Body of pancreas (tissue), 4 donors: ENCODE measurements at regions not wholly inside any gene's neighbourhood (a gene's known extent, or its start where the extent isn't known, plus 50 kb on each side); places are given as distances from the start of the nearest gene placed in this dataset.

ENCODE experiments used
- POLR2A ChIP-seq, 3 donors: fragments of 450-650 bp; IDR thresholded peaks; one replicate each; pipeline ENCODE4 v1.6.1; 2016; ENCODE audit warnings: antibody characterized with exemption in 3 of 3, mild to moderate bottlenecking in 2 of 3
- TF ChIP-seq, protein P1 (sequence below), 7 experiments: fragments of 450-650 bp in 4 of 7; fragments of 200-600 bp in 3 of 7; sonication (generic) in 3 of 7; IDR thresholded peaks; one replicate each; pipeline ENCODE4 v1.5.1; 2016 to 2019; ENCODE audit warnings: antibody characterized with exemption in 7 of 7

DNA sequence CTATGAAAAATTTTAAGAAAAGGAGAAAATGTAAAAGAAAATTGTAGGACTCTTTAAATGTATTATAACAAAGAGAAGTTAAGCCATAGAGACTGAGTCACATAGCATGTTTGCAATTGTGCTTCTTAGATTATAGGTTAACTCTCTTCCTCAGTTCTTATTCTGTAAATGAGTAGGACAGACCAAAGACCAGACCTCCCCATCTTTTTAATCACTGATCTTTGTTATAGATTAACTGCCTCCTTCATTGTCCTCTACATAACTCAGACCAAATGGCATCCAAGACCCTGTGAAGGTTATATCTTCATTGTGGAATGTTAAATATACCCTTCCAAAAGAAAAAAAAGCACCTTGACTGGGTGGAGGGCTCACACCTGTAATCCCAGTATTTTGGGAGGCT, 316.9 kb upstream of the LRRTM4 start:
- TF ChIP-seq, protein P1, sequence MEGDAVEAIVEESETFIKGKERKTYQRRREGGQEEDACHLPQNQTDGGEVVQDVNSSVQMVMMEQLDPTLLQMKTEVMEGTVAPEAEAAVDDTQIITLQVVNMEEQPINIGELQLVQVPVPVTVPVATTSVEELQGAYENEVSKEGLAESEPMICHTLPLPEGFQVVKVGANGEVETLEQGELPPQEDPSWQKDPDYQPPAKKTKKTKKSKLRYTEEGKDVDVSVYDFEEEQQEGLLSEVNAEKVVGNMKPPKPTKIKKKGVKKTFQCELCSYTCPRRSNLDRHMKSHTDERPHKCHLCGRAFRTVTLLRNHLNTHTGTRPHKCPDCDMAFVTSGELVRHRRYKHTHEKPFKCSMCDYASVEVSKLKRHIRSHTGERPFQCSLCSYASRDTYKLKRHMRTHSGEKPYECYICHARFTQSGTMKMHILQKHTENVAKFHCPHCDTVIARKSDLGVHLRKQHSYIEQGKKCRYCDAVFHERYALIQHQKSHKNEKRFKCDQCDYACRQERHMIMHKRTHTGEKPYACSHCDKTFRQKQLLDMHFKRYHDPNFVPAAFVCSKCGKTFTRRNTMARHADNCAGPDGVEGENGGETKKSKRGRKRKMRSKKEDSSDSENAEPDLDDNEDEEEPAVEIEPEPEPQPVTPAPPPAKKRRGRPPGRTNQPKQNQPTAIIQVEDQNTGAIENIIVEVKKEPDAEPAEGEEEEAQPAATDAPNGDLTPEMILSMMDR (IDR thresholded peaks at IDR 0.05), result no peak
- no peak for TF ChIP-seq POLR2A (IDR thresholded peaks at IDR 0.05)
